Brain microvascular endothelial cell (primary cell): ENCODE measurements at regions not wholly inside any gene's neighbourhood (a gene's known extent, or its start where the extent isn't known, plus 50 kb on each side); places are given as distances from the start of the nearest gene placed in this dataset.

ENCODE experiments used
- DNase-seq: peaks from one replicate; pipeline ENCODE4 v3.0.0-alpha.2; 2020
- H3K27ac ChIP-seq: fragments of 250-450 bp; sonication (Bioruptor Pico); 2 replicates; pipeline ENCODE4 v1.5.1; 2020; ENCODE audit warnings: mild to moderate bottlenecking, moderate library complexity
- H3K27me3 ChIP-seq: fragments of 250-450 bp; sonication (Bioruptor Pico); replicated peaks from 2 replicates; pipeline ENCODE4 v1.5.1; 2020; ENCODE audit warnings: mild to moderate bottlenecking
- H3K36me3 ChIP-seq: fragments of 250-450 bp; sonication (Bioruptor Pico); replicated peaks from 2 replicates; pipeline ENCODE4 v1.5.1; 2020; ENCODE audit warnings: mild to moderate bottlenecking
- H3K4me3 ChIP-seq: 2 replicates; pipeline ENCODE4 v1.5.1; 2011; ENCODE audit warnings: low read depth, mild to moderate bottlenecking, control low read depth, low read length, moderate library complexity
- CTCF ChIP-seq: IDR thresholded peaks from 2 replicates; pipeline ENCODE4 v1.5.1; 2011; ENCODE audit warnings: low read depth, mild to moderate bottlenecking, moderate library complexity, low read length, control low read depth, inconsistent platforms; ENCODE audit errors: missing control alignments
- in situ Hi-C: cut with HindIII; loops from 2 replicates; pipeline ENCODE4 v1.10.0; 2017; ENCODE audit warnings: low sequenced_read_pairs, low pct_ligation_motif_present

- in situ Hi-C loops = no loop called here
- H3K27ac ChIP-seq = no peak overlapping the region
- DNase-seq = no peak
- no peaks in the 10 kb centered on the region for H3K27me3 ChIP-seq
- H3K4me3 ChIP-seq = no peak overlapping the region
- H3K36me3 ChIP-seq = no peaks in the 10 kb centered on the region
- no peak for TF ChIP-seq CTCF
Observed at GRCh38 chr2:192345287-192345686, 150.6 kb upstream of the TMEFF2 start.

GRCh38 chr2:192333642-192334041, 138.9 kb upstream of the TMEFF2 start:
- in situ Hi-C loops = no loop called here

GRCh38 chr2:192328297-192328696, 133.6 kb upstream of the TMEFF2 start:
- no peak for DNase-seq
- Histone ChIP-seq H3K27me3 (no peaks in the 10 kb centered on the region), H3K27ac (no peak overlapping the region), H3K36me3 (no peaks in the 10 kb centered on the region), H3K4me3 (no peak overlapping the region)
- in situ Hi-C loops = no loop called here
- no peak for TF ChIP-seq CTCF

More at GRCh38 chr2:192333642-192334041, 138.9 kb upstream of the TMEFF2 start:
- no peak for TF ChIP-seq CTCF
- Histone ChIP-seq H3K4me3 (no peak overlapping the region), H3K27ac (no peak overlapping the region), H3K36me3 (no peaks in the 10 kb centered on the region), H3K27me3 (no peaks in the 10 kb centered on the region)
- DNase-seq = no peak

GRCh38 chr2:192327576-192327975, 132.8 kb upstream of the TMEFF2 start:
- DNase-seq = no peak
- Histone ChIP-seq H3K27ac (no peak overlapping the region), H3K36me3 (no peaks in the 10 kb centered on the region), H3K4me3 (no peak overlapping the region), H3K27me3 (no peaks in the 10 kb centered on the region)
- in situ Hi-C loops = no loop called here
- TF ChIP-seq CTCF = no peak

GRCh38 chr2:192315543-192315942, 120.8 kb upstream of the TMEFF2 start:
- no peak for TF ChIP-seq CTCF
- in situ Hi-C loops = no loop called here
- Histone ChIP-seq H3K27me3 (no peaks in the 10 kb centered on the region), H3K36me3 (no peaks in the 10 kb centered on the region), H3K27ac (no peak overlapping the region), H3K4me3 (no peak overlapping the region)
- no peak for DNase-seq

- H3K4me3 ChIP-seq = no peak overlapping the region
- no peak overlapping the region for H3K27ac ChIP-seq
- in situ Hi-C loops = no loop called here
- DNase-seq = no peak
- H3K27me3 ChIP-seq = no peaks in the 10 kb centered on the region
- no peak for TF ChIP-seq CTCF
- no peaks in the 10 kb centered on the region for H3K36me3 ChIP-seq
Observed at GRCh38 chr2:192314800-192315481, 120.2 kb upstream of the TMEFF2 start.
